ENCODE measurements at regions not wholly inside any gene's neighbourhood (a gene's known extent, or its start where the extent isn't known, plus 50 kb on each side); places are given as distances from the start of the nearest gene placed in this dataset.
"Not testable (repeated sequence)": the region's sequence is repeated elsewhere in the genome, so short reads cannot be mapped to it uniquely, and the experiment has no call there.

- TF ChIP-seq CTCF (conservative IDR thresholded peaks at IDR 0.05; ENCODE audit: low read depth, low read length) = no peak
- no peak overlapping the region for H3K4me3 ChIP-seq (ENCODE audit: low read depth, low read length)
- no peak for DNase-seq (ENCODE audit: low read depth)
These were observed 110.8 kb upstream of the NDN start for GRCh38 chr15:23797747-23798446.

DNA sequence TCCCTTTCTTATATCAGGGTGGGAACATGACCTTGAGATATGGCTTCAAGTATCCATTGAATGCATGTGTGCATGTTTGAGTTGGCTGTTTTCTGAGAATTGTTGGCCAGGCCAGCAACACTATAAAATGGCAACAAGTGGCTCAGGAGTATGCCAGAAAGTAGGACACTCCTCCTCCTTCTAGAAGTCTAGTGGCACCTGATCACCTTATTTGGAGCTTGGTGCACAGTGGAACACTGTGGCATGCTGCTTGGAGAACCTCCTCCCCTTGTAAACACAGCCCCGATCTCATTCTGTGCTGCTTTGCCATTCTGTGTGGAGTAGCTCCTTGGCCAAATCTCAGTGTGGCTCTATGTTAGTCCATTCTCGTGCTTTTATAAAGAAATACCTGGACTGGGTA is 114.8 kb upstream of the NDN start:
- no peak for DNase-seq (ENCODE audit: low read depth)
- no peak for TF ChIP-seq CTCF (conservative IDR thresholded peaks at IDR 0.05; ENCODE audit: low read depth, low read length)
- no peak overlapping the region for H3K4me3 ChIP-seq (ENCODE audit: low read depth, low read length)

DNA sequence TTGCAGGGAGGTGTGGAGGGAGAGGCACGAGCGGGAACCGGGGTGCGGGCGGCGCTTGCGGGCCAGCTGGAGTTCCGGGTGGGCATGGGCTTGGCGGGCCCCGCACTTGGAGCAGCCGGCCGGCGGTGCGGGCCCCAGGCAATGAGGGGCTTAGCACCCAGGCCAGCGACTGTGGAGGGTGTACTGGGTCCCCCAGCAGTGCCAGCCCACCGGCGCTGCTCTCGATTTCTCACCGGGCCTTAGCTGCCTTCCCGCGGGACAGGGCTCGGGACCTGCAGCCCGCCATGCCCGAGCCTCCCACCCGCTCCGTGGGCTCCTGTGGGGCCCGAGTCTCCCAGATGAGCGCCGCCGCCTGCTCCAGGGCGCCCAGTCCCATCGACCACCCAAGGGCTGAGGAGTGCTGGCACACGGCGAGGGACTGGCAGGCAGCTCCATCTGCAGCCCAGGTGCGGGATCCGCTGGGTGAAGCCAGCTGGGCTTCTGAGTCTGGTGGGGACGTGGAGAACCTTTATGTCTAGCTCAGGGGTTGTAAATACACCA is 115.9 kb upstream of the NDN start:
- not testable (repeated sequence) for H3K4me3 ChIP-seq (ENCODE audit: low read depth, low read length); DNase-seq (ENCODE audit: low read depth)

DNA sequence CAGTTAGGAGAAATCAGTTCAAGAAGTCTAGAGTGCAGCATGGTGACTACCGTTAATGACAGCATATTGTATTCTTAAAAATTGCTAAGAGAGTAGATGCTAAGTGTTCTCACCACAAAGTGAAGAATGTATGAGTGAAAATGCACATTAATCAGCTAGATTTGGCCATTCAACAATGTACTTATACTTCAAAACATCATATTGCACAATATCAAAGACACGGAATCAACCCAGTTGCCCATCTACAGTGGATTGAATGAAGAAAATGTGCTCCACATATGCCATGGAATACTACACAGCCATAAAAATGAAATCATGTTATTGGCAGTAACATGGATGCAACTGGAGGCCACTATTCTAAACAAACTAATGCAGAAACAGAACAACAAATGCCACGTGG is 119.9 kb upstream of the NDN start:
- no peak for TF ChIP-seq CTCF (conservative IDR thresholded peaks at IDR 0.05; ENCODE audit: low read depth, low read length)
- no peak for DNase-seq (ENCODE audit: low read depth)
- no peak overlapping the region for H3K4me3 ChIP-seq (ENCODE audit: low read depth, low read length)

DNA sequence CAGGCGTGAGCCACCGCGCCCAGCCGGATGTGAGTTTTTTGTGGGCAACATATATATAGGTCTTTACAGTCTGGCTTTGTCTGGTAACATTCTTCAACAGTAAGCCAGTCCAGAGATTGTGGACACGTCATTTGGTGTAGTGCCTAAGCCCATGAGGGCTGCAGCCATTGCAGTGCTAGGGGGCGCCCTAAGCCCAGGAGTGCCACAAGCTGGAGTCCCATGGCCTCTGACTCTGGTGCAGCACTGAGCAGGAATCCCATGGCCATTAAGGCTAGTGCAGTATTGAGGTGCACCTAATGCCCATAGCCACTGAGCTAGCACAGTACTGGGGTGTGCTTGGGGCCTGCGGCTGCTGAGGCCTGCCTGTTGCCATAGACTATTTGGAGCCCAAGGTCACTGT is 136.4 kb upstream of the NDN start:
- DNase-seq (ENCODE audit: low read depth) = no peak
- TF ChIP-seq CTCF (conservative IDR thresholded peaks at IDR 0.05; ENCODE audit: low read depth, low read length) = no peak

DNA sequence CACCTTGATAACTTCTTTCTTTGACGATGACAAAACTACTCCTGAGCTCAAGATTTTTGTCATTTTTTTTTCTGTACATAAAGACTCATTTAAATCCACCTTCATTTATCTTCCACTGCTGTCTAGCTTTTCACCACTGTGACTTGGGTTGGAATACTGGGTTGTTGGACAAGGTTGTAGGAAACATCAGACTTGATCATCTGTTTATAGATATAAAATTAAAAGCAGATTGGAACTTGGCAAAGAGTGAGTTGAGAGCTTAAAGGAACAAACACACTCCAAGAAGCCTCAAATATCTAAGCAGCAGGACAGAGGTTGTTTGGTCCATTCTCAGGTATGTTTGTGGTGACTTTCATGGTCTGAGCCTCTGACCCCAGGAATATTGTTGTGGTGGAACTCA is 141.7 kb upstream of the NDN start:
- TF ChIP-seq CTCF (conservative IDR thresholded peaks at IDR 0.05; ENCODE audit: low read depth, low read length) = no peak
- DNase-seq (ENCODE audit: low read depth) = no peak

More for the DNA sequence above, 136.4 kb upstream of the NDN start:
- H3K4me3 ChIP-seq (ENCODE audit: low read depth, low read length) = no peak overlapping the region

DNA sequence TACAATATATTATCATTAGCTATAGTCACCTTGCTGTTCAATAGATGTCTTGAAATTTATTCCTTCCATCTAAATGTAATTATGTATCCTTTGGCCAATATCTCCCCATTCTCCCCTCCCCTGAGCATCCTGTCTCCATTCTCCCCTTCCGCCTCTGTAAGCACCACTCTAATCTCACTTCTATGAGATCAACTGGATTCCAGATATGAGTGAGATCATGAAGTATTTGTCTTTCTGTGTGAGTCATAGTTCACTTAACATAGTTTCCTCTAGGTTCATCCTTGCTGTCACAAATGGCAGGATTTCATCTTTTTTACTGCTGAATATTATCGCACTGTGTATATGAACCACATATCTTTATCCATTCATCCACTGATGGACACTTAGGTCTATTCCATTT is 148.8 kb upstream of the NDN start:
- TF ChIP-seq CTCF (conservative IDR thresholded peaks at IDR 0.05; ENCODE audit: low read depth, low read length) = no peak
- no peak for DNase-seq (ENCODE audit: low read depth)

More for the DNA sequence above, 141.7 kb upstream of the NDN start:
- H3K4me3 ChIP-seq (ENCODE audit: low read depth, low read length) = no peak overlapping the region

More for the DNA sequence above, 148.8 kb upstream of the NDN start:
- H3K4me3 ChIP-seq (ENCODE audit: low read depth, low read length) = no peak overlapping the region

All from choroid plexus epithelial cell (primary cell).